WTC11 (cell line): ENCODE measurements at regions not wholly inside any gene's neighbourhood (a gene's known extent, or its start where the extent isn't known, plus 50 kb on each side); places are given as distances from the start of the nearest gene placed in this dataset.

ENCODE experiments used
- E2F1 ChIP-seq: sonication (generic); formaldehyde crosslinking; IDR thresholded peaks from 2 replicates; pipeline ENCODE4 v1.8.0; 2022; ENCODE audit warnings: mild to moderate bottlenecking, missing genetic modification reagents
- FOXJ3 ChIP-seq: sonication (generic); formaldehyde crosslinking; IDR thresholded peaks from 2 replicates; pipeline ENCODE4 v1.9.0; 2021; ENCODE audit warnings: missing genetic modification reagents, mild to moderate bottlenecking, borderline replicate concordance
- RORB ChIP-seq: fragments of 250-450 bp; sonication (Bioruptor Pico); IDR thresholded peaks from 2 replicates; pipeline ENCODE4 v1.9.0; 2021; ENCODE audit warnings: mild to moderate bottlenecking
- TP53 ChIP-seq: sonication (generic); formaldehyde crosslinking; IDR thresholded peaks from 2 replicates; pipeline ENCODE4 v1.8.1; 2023; ENCODE audit warnings: mild to moderate bottlenecking, missing genetic modification reagents
- ZMAT4 ChIP-seq: fragments of 250-450 bp; sonication (Bioruptor Pico); IDR thresholded peaks from 2 replicates; pipeline ENCODE4 v1.9.0; 2021; ENCODE audit warnings: mild to moderate bottlenecking
- ZNF232 ChIP-seq: sonication (generic); formaldehyde crosslinking; IDR thresholded peaks from 2 replicates; pipeline ENCODE4 v1.8.0; 2022; ENCODE audit warnings: mild to moderate bottlenecking, missing genetic modification reagents
- TF ChIP-seq, protein P1 (sequence below): fragments of 200-600 bp; IDR thresholded peaks from 2 replicates; pipeline ENCODE4 v1.8.0; 2022; ENCODE audit warnings: antibody characterized with exemption
- TF ChIP-seq, protein P2 (sequence below): fragments of 250-450 bp; sonication (Bioruptor Pico); IDR thresholded peaks from 2 replicates; pipeline ENCODE4 v1.8.0; 2021; ENCODE audit warnings: mild to moderate bottlenecking
- TF ChIP-seq, protein P3 (sequence below): sonication (generic); formaldehyde crosslinking; IDR thresholded peaks from 2 replicates; pipeline ENCODE4 v1.8.1; 2022; ENCODE audit warnings: low read depth, missing genetic modification reagents, borderline replicate concordance
- TF ChIP-seq, protein P4 (sequence below): sonication (generic); formaldehyde crosslinking; IDR thresholded peaks from 2 replicates; pipeline ENCODE4 v1.8.0; 2022; ENCODE audit warnings: mild to moderate bottlenecking, missing genetic modification reagents
- TF ChIP-seq, protein P5 (sequence below): sonication (generic); formaldehyde crosslinking; IDR thresholded peaks from 2 replicates; pipeline ENCODE4 v1.8.0; 2022; ENCODE audit warnings: mild to moderate bottlenecking, missing genetic modification reagents

GRCh38 chr20:2210646-2211552 is 84.9 kb upstream of the TGM3 start:
- TF ChIP-seq, protein P1, sequence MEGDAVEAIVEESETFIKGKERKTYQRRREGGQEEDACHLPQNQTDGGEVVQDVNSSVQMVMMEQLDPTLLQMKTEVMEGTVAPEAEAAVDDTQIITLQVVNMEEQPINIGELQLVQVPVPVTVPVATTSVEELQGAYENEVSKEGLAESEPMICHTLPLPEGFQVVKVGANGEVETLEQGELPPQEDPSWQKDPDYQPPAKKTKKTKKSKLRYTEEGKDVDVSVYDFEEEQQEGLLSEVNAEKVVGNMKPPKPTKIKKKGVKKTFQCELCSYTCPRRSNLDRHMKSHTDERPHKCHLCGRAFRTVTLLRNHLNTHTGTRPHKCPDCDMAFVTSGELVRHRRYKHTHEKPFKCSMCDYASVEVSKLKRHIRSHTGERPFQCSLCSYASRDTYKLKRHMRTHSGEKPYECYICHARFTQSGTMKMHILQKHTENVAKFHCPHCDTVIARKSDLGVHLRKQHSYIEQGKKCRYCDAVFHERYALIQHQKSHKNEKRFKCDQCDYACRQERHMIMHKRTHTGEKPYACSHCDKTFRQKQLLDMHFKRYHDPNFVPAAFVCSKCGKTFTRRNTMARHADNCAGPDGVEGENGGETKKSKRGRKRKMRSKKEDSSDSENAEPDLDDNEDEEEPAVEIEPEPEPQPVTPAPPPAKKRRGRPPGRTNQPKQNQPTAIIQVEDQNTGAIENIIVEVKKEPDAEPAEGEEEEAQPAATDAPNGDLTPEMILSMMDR: no peak
- no peak for TF ChIP-seq E2F1 (CRISPR knock-in tag)
- TF ChIP-seq TP53 (CRISPR knock-in tag): no peak
- TF ChIP-seq FOXJ3: no peak
- TF ChIP-seq, protein P2, sequence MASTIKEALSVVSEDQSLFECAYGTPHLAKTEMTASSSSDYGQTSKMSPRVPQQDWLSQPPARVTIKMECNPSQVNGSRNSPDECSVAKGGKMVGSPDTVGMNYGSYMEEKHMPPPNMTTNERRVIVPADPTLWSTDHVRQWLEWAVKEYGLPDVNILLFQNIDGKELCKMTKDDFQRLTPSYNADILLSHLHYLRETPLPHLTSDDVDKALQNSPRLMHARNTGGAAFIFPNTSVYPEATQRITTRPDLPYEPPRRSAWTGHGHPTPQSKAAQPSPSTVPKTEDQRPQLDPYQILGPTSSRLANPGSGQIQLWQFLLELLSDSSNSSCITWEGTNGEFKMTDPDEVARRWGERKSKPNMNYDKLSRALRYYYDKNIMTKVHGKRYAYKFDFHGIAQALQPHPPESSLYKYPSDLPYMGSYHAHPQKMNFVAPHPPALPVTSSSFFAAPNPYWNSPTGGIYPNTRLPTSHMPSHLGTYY: no peak
- TF ChIP-seq, protein P3, sequence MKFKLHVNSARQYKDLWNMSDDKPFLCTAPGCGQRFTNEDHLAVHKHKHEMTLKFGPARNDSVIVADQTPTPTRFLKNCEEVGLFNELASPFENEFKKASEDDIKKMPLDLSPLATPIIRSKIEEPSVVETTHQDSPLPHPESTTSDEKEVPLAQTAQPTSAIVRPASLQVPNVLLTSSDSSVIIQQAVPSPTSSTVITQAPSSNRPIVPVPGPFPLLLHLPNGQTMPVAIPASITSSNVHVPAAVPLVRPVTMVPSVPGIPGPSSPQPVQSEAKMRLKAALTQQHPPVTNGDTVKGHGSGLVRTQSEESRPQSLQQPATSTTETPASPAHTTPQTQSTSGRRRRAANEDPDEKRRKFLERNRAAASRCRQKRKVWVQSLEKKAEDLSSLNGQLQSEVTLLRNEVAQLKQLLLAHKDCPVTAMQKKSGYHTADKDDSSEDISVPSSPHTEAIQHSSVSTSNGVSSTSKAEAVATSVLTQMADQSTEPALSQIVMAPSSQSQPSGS (CRISPR knock-in tag): no peak
- TF ChIP-seq, protein P4, sequence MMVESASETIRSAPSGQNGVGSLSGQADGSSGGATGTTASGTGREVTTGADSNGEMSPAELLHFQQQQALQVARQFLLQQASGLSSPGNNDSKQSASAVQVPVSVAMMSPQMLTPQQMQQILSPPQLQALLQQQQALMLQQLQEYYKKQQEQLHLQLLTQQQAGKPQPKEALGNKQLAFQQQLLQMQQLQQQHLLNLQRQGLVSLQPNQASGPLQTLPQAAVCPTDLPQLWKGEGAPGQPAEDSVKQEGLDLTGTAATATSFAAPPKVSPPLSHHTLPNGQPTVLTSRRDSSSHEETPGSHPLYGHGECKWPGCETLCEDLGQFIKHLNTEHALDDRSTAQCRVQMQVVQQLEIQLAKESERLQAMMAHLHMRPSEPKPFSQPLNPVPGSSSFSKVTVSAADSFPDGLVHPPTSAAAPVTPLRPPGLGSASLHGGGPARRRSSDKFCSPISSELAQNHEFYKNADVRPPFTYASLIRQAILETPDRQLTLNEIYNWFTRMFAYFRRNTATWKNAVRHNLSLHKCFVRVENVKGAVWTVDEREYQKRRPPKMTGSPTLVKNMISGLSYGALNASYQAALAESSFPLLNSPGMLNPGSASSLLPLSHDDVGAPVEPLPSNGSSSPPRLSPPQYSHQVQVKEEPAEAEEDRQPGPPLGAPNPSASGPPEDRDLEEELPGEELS (CRISPR knock-in tag): no peak
- TF ChIP-seq ZNF232: no peak
- no peak for TF ChIP-seq ZMAT4 (CRISPR knock-in tag)
- no peak for TF ChIP-seq RORB (CRISPR knock-in tag)
- TF ChIP-seq, protein P5, sequence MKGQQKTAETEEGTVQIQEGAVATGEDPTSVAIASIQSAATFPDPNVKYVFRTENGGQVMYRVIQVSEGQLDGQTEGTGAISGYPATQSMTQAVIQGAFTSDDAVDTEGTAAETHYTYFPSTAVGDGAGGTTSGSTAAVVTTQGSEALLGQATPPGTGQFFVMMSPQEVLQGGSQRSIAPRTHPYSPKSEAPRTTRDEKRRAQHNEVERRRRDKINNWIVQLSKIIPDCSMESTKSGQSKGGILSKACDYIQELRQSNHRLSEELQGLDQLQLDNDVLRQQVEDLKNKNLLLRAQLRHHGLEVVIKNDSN (CRISPR knock-in tag): no peak
